ENCODE measurements at regions not wholly inside any gene's neighbourhood (a gene's known extent, or its start where the extent isn't known, plus 50 kb on each side); places are given as distances from the start of the nearest gene placed in this dataset.

GRCh38 chr7:121810831-121811672, 61.9 kb upstream of the PTPRZ1 start:
- DNase-seq: no peak
- no peak for TF ChIP-seq POLR2A (IDR thresholded peaks at IDR 0.05; ENCODE audit: low read length)
- no peak for TF ChIP-seq GATA1 (IDR thresholded peaks at IDR 0.05; ENCODE audit: low read depth, low read length)

GRCh38 chr7:121807078-121807477, 65.9 kb upstream of the PTPRZ1 start:
- no peak for DNase-seq
- TF ChIP-seq POLR2A (IDR thresholded peaks at IDR 0.05; ENCODE audit: low read length) (no peak), GATA1 (IDR thresholded peaks at IDR 0.05; ENCODE audit: low read depth, low read length) (no peak)

GRCh38 chr7:121803039-121803438, 69.9 kb upstream of the PTPRZ1 start:
- no peak for DNase-seq
- TF ChIP-seq GATA1 (IDR thresholded peaks at IDR 0.05; ENCODE audit: low read depth, low read length) (no peak), POLR2A (IDR thresholded peaks at IDR 0.05; ENCODE audit: low read length) (no peak)

GRCh38 chr7:121800916-121801675, 71.9 kb upstream of the PTPRZ1 start:
- TF ChIP-seq POLR2A (IDR thresholded peaks at IDR 0.05; ENCODE audit: low read length) (no peak), GATA1 (IDR thresholded peaks at IDR 0.05; ENCODE audit: low read depth, low read length) (no peak)
- no peak for DNase-seq

- no peak for DNase-seq
Observed at GRCh38 chr7:121798896-121799295, 74.1 kb upstream of the PTPRZ1 start.

GRCh38 chr7:121798453-121798840, 74.5 kb upstream of the PTPRZ1 start:
- no peak for TF ChIP-seq GATA1 (IDR thresholded peaks at IDR 0.05; ENCODE audit: low read depth, low read length)
- TF ChIP-seq POLR2A (IDR thresholded peaks at IDR 0.05; ENCODE audit: low read length): no peak
- DNase-seq: no peak

More at GRCh38 chr7:121798896-121799295, 74.1 kb upstream of the PTPRZ1 start:
- TF ChIP-seq GATA1 (IDR thresholded peaks at IDR 0.05; ENCODE audit: low read depth, low read length): no peak
- TF ChIP-seq POLR2A (IDR thresholded peaks at IDR 0.05; ENCODE audit: low read length): no peak

GRCh38 chr7:121797657-121798452, 75.1 kb upstream of the PTPRZ1 start:
- DNase-seq: no peak
- TF ChIP-seq GATA1 (IDR thresholded peaks at IDR 0.05; ENCODE audit: low read depth, low read length): no peak
- no peak for TF ChIP-seq POLR2A (IDR thresholded peaks at IDR 0.05; ENCODE audit: low read length)

GRCh38 chr7:121796936-121797656, 75.9 kb upstream of the PTPRZ1 start:
- TF ChIP-seq GATA1 (IDR thresholded peaks at IDR 0.05; ENCODE audit: low read depth, low read length) (no peak), POLR2A (IDR thresholded peaks at IDR 0.05; ENCODE audit: low read length) (no peak)
- DNase-seq: no peak

- no peak for DNase-seq
- no peak for TF ChIP-seq GATA1 (IDR thresholded peaks at IDR 0.05; ENCODE audit: low read depth, low read length)
- no peak for TF ChIP-seq POLR2A (IDR thresholded peaks at IDR 0.05; ENCODE audit: low read length)
Observed at GRCh38 chr7:121796381-121796780, 76.6 kb upstream of the PTPRZ1 start.

- no peak for DNase-seq
- no peak for TF ChIP-seq POLR2A (IDR thresholded peaks at IDR 0.05; ENCODE audit: low read length)
- no peak for TF ChIP-seq GATA1 (IDR thresholded peaks at IDR 0.05; ENCODE audit: low read depth, low read length)
Observed at GRCh38 chr7:121795736-121796135, 77.2 kb upstream of the PTPRZ1 start.

- TF ChIP-seq GATA1 (IDR thresholded peaks at IDR 0.05; ENCODE audit: low read depth, low read length): no peak
- no peak for TF ChIP-seq POLR2A (IDR thresholded peaks at IDR 0.05; ENCODE audit: low read length)
- DNase-seq: no peak
Observed at GRCh38 chr7:121793716-121794115, 79.2 kb upstream of the PTPRZ1 start.

- TF ChIP-seq GATA1 (IDR thresholded peaks at IDR 0.05; ENCODE audit: low read depth, low read length): no peak
- TF ChIP-seq POLR2A (IDR thresholded peaks at IDR 0.05; ENCODE audit: low read length): no peak
- no peak for DNase-seq
Observed at GRCh38 chr7:121777672-121778071, 95.3 kb upstream of the PTPRZ1 start.

GRCh38 chr7:121774563-121774962, 98.4 kb upstream of the PTPRZ1 start:
- no peak for DNase-seq
- TF ChIP-seq GATA1 (IDR thresholded peaks at IDR 0.05; ENCODE audit: low read depth, low read length) (no peak), POLR2A (IDR thresholded peaks at IDR 0.05; ENCODE audit: low read length) (no peak)
